ENCODE measurements at regions not wholly inside any gene's neighbourhood (a gene's known extent, or its start where the extent isn't known, plus 50 kb on each side); places are given as distances from the start of the nearest gene placed in this dataset.

DNA sequence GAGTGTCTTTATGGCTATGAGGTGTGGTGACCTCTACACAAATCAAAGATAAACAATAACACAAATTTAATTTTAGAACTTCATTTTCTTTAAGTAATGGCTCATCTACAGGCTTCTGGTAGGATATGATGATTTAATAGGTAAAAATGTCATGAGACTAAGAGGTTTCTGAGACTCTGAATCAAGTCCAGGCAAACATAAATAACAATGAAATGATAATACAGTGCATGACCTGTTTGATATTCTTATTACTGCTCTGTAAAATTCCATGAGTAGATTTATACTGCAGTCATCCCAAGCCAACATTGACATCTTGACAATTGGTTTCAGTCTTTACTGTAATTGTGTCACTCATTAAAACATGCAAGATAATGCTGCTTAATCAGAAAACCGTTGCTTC lies 936.8 kb downstream of the MCTP2 start:
- no TSS peak for BruUV-seq (replicated peaks)
- intact Hi-C loops (cut with micrococcal nuclease; ENCODE audit: unreplicated experiment) = no loop called here
- DNase-seq = no peak
- H3K9me3 Mint-ChIP-seq (ENCODE audit: low read depth, unreplicated experiment) = peaks cover 9% of the 10 kb centered on the region
- H3K27ac Mint-ChIP-seq (ENCODE audit: unreplicated experiment) = no peak overlapping the region
- peaks cover 19% of the 10 kb centered on the region for H3K4me1 Mint-ChIP-seq (ENCODE audit: low read depth, unreplicated experiment)
- CTCF ChIA-PET = no interaction called here
- H3K27me3 Mint-ChIP-seq (ENCODE audit: unreplicated experiment) = no peaks in the 10 kb centered on the region
- TF ChIP-seq, protein P1, sequence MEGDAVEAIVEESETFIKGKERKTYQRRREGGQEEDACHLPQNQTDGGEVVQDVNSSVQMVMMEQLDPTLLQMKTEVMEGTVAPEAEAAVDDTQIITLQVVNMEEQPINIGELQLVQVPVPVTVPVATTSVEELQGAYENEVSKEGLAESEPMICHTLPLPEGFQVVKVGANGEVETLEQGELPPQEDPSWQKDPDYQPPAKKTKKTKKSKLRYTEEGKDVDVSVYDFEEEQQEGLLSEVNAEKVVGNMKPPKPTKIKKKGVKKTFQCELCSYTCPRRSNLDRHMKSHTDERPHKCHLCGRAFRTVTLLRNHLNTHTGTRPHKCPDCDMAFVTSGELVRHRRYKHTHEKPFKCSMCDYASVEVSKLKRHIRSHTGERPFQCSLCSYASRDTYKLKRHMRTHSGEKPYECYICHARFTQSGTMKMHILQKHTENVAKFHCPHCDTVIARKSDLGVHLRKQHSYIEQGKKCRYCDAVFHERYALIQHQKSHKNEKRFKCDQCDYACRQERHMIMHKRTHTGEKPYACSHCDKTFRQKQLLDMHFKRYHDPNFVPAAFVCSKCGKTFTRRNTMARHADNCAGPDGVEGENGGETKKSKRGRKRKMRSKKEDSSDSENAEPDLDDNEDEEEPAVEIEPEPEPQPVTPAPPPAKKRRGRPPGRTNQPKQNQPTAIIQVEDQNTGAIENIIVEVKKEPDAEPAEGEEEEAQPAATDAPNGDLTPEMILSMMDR (IDR thresholded peaks at IDR 0.05; ENCODE audit: unreplicated experiment) = no peak
- H3K4me3 Mint-ChIP-seq (ENCODE audit: low read depth, unreplicated experiment) = no peak overlapping the region
- no peaks in the 10 kb centered on the region for H3K36me3 Mint-ChIP-seq (ENCODE audit: insufficient read depth, unreplicated experiment)

- no peak overlapping the region for H3K4me3 Mint-ChIP-seq (ENCODE audit: low read depth, unreplicated experiment)
- BruUV-seq (replicated peaks) = no TSS peak
- H3K4me1 Mint-ChIP-seq (ENCODE audit: low read depth, unreplicated experiment) = peaks cover 13% of the 10 kb centered on the region
- no peak for DNase-seq
- no peaks in the 10 kb centered on the region for H3K36me3 Mint-ChIP-seq (ENCODE audit: insufficient read depth, unreplicated experiment)
- no peak overlapping the region for H3K27ac Mint-ChIP-seq (ENCODE audit: unreplicated experiment)
- TF ChIP-seq, protein P1 (IDR thresholded peaks at IDR 0.05; ENCODE audit: unreplicated experiment) = no peak
- peaks cover 9% of the 10 kb centered on the region for H3K9me3 Mint-ChIP-seq (ENCODE audit: low read depth, unreplicated experiment)
- H3K27me3 Mint-ChIP-seq (ENCODE audit: unreplicated experiment) = no peaks in the 10 kb centered on the region
- intact Hi-C loops (cut with micrococcal nuclease; ENCODE audit: unreplicated experiment) = no loop called here
- CTCF ChIA-PET = no interaction called here
Measured at GRCh38 chr15:95168951-95169431, 937.6 kb downstream of the MCTP2 start.

DNA sequence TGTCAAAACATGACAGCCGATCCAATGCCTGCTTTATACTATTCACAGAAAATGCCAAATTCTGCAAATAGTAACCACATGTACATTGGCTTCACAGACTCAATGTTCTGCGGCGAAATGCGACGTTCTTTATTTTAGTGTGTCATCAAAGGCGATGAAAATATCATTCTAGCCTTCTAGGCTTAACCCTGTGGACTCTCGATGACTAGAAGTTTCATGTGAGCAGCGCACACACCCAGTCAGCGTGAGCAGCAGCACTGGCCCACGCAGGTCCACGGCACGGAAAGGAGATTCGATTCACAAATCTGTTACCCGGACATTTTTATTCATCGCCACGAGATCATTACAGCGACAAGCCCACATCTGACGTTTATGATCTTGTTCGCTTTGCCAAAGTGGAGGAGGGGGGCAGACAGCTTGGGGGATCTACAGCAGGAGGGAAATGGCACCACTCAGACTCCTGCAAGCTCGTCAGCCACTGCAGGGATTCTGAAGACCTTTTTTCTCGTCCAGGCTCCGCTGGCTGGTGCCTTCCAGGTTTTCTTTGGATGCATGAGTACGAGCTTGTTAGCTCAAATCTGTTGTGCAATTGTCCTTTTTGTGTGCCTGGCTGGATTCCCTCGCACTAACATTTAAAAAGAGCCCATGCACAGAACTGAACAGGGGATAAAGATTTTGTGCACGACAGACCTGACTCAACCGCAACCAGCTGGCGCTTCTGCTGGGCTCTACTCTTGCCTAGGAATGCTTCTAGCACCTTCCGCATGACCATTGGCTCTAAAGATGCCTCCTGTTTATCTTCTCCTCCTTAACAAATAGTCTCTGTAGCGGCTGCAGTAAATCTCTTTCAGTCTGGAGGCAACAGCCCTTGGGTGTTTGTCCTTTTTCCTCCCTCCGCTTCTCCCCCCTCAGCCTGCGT lies 938.4 kb downstream of the MCTP2 start:
- Mint-ChIP-seq H3K9me3 (ENCODE audit: low read depth, unreplicated experiment) (peaks cover 9% of the 10 kb centered on the region), H3K27me3 (ENCODE audit: unreplicated experiment) (no peaks in the 10 kb centered on the region), H3K27ac (ENCODE audit: unreplicated experiment) (no peak overlapping the region), H3K4me1 (ENCODE audit: low read depth, unreplicated experiment) (peaks cover 13% of the 10 kb centered on the region), H3K36me3 (ENCODE audit: insufficient read depth, unreplicated experiment) (no peaks in the 10 kb centered on the region), H3K4me3 (ENCODE audit: low read depth, unreplicated experiment) (no peak overlapping the region)
- CTCF ChIA-PET = no interaction called here
- no TSS peak for BruUV-seq (replicated peaks)
- intact Hi-C loops (cut with micrococcal nuclease; ENCODE audit: unreplicated experiment) = no loop called here
- TF ChIP-seq, protein P1 (IDR thresholded peaks at IDR 0.05; ENCODE audit: unreplicated experiment) = no peak
- DNase-seq = no peak

- TF ChIP-seq, protein P1 (IDR thresholded peaks at IDR 0.05; ENCODE audit: unreplicated experiment) = no peak
- CTCF ChIA-PET = no interaction called here
- Mint-ChIP-seq H3K27ac (ENCODE audit: unreplicated experiment) (no peak overlapping the region), H3K27me3 (ENCODE audit: unreplicated experiment) (no peaks in the 10 kb centered on the region), H3K4me1 (ENCODE audit: low read depth, unreplicated experiment) (peaks cover 13% of the 10 kb centered on the region), H3K36me3 (ENCODE audit: insufficient read depth, unreplicated experiment) (no peaks in the 10 kb centered on the region), H3K4me3 (ENCODE audit: low read depth, unreplicated experiment) (no peak overlapping the region), H3K9me3 (ENCODE audit: low read depth, unreplicated experiment) (peaks cover 5% of the 10 kb centered on the region)
- BruUV-seq (replicated peaks) = no TSS peak
- intact Hi-C loops (cut with micrococcal nuclease; ENCODE audit: unreplicated experiment) = no loop called here
- no peak for DNase-seq
Measured at GRCh38 chr15:95170561-95171380, 939.4 kb downstream of the MCTP2 start.

Data from Calu3 (cell line).